Activated CD4-positive, alpha-beta memory T cell treated with anti-CD3 and anti-CD28 coated beads for 36 hours (primary cell): ENCODE measurements at regions not wholly inside any gene's neighbourhood (a gene's known extent, or its start where the extent isn't known, plus 50 kb on each side); places are given as distances from the start of the nearest gene placed in this dataset.
"Not testable (repeated sequence)": the region's sequence is repeated elsewhere in the genome, so short reads cannot be mapped to it uniquely, and the experiment has no call there.

Experiments
- CTCF ChIA-PET: fragments of 350-600 bp; sonication (Branson Sonifier 250); formaldehyde crosslinking; loops from one replicate; lab custom pipeline; 2021; ENCODE audit warnings: antibody characterized with exemption, inconsistent platforms; lab: Charles Lee
- POLR2A ChIA-PET: fragments of 350-600 bp; sonication (Branson Sonifier 250); formaldehyde crosslinking; loops from one replicate; lab custom pipeline; 2021; ENCODE audit warnings: antibody characterized with exemption; lab: Charles Lee
- DNase-seq: peaks from one replicate; pipeline ENCODE4 v3.0.0-alpha.2; 2020
- H3K27ac Mint-ChIP-seq: one replicate; pipeline ENCODE4 v1.8.0; 2021; ENCODE audit warnings: mixed read lengths
- H3K27me3 Mint-ChIP-seq: one replicate; pipeline ENCODE4 v1.8.0; 2021; ENCODE audit warnings: mixed read lengths
- H3K36me3 Mint-ChIP-seq: one replicate; pipeline ENCODE4 v1.8.0; 2021; ENCODE audit warnings: mixed read lengths
- H3K4me1 Mint-ChIP-seq: one replicate; pipeline ENCODE4 v1.8.0; 2021; ENCODE audit warnings: low read depth, mixed read lengths
- H3K4me3 Mint-ChIP-seq: one replicate; pipeline ENCODE4 v1.8.0; 2021; ENCODE audit warnings: mild to moderate bottlenecking, mixed read lengths
- H3K9me3 Mint-ChIP-seq: one replicate; pipeline ENCODE4 v1.8.0; 2021; ENCODE audit warnings: mixed read lengths
- intact Hi-C: fragments of 100-400 bp; cut with micrococcal nuclease; formaldehyde crosslinking; loops from one replicate; pipeline ENCODE4 v1.15.1; 2023

DNA sequence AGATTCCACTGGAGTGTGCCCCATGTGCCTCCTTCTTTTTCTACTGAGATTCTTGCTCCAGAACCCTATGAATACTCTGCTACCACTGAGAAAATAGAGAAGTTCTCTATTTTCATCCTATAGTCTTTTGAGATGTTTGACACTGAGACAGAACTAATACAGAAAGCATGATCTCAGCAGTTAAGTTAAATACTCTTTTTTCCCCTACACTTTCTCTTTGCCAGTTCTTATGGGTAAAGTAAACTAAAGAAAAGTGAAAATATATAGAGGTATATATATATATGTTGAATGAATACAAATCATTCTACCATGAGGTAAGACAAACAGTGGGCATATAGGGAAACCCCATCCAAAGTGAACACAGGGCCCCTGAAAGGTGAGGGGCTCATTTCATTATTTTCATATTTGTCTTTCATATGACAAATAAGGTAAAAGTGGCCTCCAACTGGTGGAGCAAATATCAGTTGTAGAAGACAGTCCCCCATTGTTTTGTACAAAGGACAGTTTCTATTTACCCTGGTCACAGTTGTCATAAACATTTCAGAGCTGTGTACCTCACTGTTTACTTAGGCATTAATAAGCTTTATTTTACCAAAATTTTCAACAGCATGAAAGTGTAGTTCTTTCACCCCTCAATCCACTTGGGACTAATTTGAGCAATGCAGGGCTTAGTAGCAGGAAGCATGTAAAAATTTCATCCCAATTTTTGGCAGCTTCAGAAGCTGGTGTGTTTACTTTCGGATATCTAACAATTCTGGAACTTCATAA is 188.3 kb upstream of the MARCKS start:
- CTCF ChIA-PET: no interaction called here
- no peak for DNase-seq
- Mint-ChIP-seq H3K27me3 (peaks cover 4% of the 10 kb centered on the region), H3K9me3 (no peaks in the 10 kb centered on the region), H3K4me1 (no peaks in the 10 kb centered on the region), H3K27ac (no peak overlapping the region), H3K4me3 (no peak overlapping the region), H3K36me3 (no peaks in the 10 kb centered on the region)
- POLR2A ChIA-PET: no interaction called here
- intact Hi-C loops: no loop called here

DNA sequence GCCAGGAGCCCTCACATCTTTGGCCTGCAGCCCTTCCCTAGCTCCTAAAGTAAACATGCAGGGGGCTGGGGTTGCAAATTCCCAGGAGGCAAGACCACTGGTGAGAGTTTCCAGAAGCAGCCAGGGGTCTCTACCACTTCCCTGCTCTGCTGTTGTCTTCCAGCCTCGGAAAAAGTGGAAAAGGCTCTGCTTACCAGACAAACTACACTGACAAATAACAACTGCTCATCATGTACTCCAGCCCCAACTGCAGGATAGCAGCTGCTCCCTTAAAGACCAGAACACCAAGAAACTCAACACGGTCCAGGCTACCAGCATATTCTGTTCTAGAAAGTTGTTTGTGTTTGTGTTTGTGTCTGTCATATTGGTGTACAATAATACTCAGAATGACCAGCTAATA is 187.5 kb upstream of the MARCKS start:
- no peak overlapping the region for H3K27ac Mint-ChIP-seq
- no peak overlapping the region for H3K4me3 Mint-ChIP-seq
- DNase-seq: no peak
- H3K4me1 Mint-ChIP-seq: no peaks in the 10 kb centered on the region
- H3K27me3 Mint-ChIP-seq: peaks cover 2% of the 10 kb centered on the region
- ChIA-PET POLR2A (no interaction called here), CTCF (no interaction called here)
- H3K9me3 Mint-ChIP-seq: no peaks in the 10 kb centered on the region
- no peaks in the 10 kb centered on the region for H3K36me3 Mint-ChIP-seq
- intact Hi-C loops: no loop called here

DNA sequence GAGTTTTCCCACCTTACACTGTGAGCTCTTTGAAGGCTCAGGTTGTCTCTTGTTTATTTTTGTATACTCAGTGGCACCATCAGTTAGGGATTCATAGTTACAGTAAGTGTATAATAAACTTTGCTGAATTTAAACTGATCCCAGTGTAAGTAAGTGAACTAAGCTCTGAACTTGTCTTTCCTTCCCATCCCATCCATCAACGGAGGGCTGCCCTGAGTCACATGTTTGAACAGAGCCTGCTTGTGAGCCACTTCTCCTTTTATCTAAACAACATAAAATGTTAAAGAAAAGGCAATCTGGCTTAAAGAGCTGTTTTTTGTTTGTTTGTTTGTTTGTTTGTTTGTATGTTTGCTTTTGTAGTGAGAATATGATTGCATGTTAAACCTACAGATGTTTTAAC is 185.7 kb upstream of the MARCKS start:
- DNase-seq: no peak
- ChIA-PET POLR2A (no interaction called here), CTCF (no interaction called here)
- Mint-ChIP-seq H3K4me1 (no peaks in the 10 kb centered on the region), H3K9me3 (no peaks in the 10 kb centered on the region), H3K27ac (no peak overlapping the region), H3K36me3 (no peaks in the 10 kb centered on the region), H3K4me3 (no peak overlapping the region), H3K27me3 (no peaks in the 10 kb centered on the region)
- intact Hi-C loops: no loop called here

DNA sequence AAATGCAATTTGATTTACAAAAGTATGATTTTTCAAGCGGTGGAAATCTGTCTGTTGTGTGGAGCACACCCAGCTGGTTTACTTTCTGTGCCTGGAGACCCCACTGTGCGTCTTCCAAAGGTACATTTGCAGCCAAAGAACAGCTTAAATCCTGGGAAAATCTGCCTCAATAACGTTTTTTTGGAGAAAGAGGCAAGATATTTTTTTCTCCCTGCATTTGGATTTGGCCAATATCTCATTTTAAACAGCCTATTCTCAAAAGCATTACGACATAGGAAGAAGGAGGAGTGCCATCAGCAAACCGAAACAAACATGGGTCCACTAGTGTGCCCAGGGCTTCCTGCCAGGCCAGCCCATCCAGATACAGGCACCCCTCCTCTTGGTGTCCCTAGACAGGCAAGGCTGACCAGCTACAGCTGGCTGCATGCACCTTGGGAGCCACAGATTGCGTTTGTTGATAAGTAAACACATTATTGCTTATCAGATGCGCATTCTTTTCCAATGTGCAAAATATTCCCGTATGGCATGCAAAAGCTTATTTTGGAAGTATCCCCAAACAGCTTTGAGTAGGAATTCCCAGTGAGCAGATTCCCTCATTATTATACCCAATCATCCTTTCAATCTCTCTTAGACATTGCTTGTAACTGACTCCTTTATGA is 184.5 kb upstream of the MARCKS start:
- no peaks in the 10 kb centered on the region for H3K27me3 Mint-ChIP-seq
- H3K4me3 Mint-ChIP-seq: no peak overlapping the region
- H3K9me3 Mint-ChIP-seq: no peaks in the 10 kb centered on the region
- H3K27ac Mint-ChIP-seq: no peak overlapping the region
- CTCF ChIA-PET: interaction anchor here (1.0 kb wide), 1 partner anchor 12 kb away, joined by 3 read pairs; no protein-coding TSS in a partner anchor
- intact Hi-C loops: no loop called here
- POLR2A ChIA-PET: no interaction called here
- no peaks in the 10 kb centered on the region for H3K36me3 Mint-ChIP-seq
- H3K4me1 Mint-ChIP-seq: no peaks in the 10 kb centered on the region
- DNase-seq: no peak

DNA sequence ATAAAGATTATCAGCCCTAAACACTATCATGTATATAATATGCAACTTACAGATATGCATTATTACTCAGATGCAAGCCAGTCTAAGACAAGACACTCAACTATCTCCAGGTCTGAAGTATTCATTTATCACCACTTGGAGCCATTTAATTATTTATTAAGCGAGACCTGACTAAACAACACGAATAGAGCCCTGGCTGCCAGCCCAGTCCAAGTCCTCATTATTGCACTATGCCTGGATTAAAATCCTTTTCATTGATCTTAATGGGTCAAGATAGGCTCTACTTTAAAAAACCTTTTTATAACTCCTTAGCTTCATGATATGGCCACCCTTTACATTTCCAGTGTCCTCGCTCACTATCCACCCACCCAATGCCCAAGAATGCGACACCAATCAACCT is 183.1 kb upstream of the MARCKS start:
- ChIA-PET CTCF (no interaction called here), POLR2A (no interaction called here)
- Mint-ChIP-seq H3K9me3 (no peaks in the 10 kb centered on the region), H3K27me3 (peaks cover 4% of the 10 kb centered on the region), H3K36me3 (no peaks in the 10 kb centered on the region), H3K4me1 (no peaks in the 10 kb centered on the region), H3K27ac (no peak overlapping the region), H3K4me3 (no peak overlapping the region)
- no peak for DNase-seq
- intact Hi-C loops: no loop called here

DNA sequence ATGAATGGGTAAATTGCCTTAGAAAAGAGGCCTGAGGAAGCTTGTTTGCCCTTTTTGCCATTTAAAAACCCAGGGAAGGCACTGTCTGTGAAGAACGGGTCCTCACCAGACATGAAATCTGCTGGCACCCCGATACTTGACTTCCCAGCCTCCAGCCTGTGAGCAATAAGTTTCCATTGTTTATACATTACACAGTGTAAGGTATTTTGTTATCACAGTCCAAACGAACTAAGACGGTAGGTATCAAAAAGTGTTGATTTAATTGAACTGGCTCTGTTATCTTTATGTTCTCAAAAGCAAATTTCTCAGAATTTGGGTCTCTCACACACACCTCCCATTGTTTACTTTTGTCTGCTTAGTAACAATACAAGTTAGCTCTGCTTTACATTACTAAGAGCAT is 181.1 kb upstream of the MARCKS start:
- no peak overlapping the region for H3K4me3 Mint-ChIP-seq
- CTCF ChIA-PET: no interaction called here
- no peak overlapping the region for H3K27ac Mint-ChIP-seq
- intact Hi-C loops: no loop called here
- H3K36me3 Mint-ChIP-seq: no peaks in the 10 kb centered on the region
- POLR2A ChIA-PET: no interaction called here
- H3K4me1 Mint-ChIP-seq: no peaks in the 10 kb centered on the region
- peaks cover 13% of the 10 kb centered on the region for H3K27me3 Mint-ChIP-seq
- H3K9me3 Mint-ChIP-seq: no peaks in the 10 kb centered on the region
- no peak for DNase-seq

DNA sequence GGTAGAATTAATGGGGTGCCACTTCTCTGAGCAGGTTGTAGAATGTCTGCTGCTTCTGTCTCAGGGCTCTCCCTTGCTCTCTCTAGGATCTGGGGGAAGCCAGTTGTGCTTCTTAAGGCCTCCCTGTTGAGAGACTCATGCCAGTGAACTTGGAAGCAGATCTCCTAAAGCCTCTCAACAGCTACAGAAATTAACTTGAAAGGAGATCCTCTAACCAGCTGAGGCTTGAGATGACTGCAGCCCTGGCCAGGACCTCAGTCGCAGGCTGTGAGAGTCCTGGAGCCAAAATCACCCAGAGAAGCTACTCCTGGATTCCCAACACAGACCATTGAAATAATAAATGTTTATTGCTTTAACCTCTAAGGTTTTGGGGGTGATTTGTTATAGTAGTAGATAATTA is 180.2 kb upstream of the MARCKS start:
- Mint-ChIP-seq H3K4me3 (no peak overlapping the region), H3K36me3 (no peaks in the 10 kb centered on the region), H3K27ac (no peak overlapping the region), H3K27me3 (peaks cover 13% of the 10 kb centered on the region), H3K9me3 (no peaks in the 10 kb centered on the region), H3K4me1 (no peaks in the 10 kb centered on the region)
- DNase-seq: no peak
- ChIA-PET POLR2A (no interaction called here), CTCF (no interaction called here)
- intact Hi-C loops: no loop called here

DNA sequence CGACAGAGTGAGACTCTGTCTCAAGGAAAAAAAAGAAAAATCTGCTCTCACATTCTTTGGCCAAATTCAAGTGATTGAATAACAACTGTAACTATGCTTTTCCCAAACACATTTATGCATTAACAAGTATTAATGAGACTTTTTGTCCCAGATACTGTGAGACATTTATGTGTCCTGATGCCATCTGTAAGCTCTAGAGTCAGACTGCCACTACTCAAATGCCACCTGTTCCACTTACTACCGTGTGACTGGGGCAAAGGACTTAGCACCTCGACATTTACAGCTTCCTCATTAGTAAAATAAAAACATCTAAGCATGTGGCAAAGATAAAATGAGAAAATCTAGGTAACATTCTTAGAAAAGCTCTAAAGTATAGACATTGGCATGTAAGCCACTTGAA is 178.1 kb upstream of the MARCKS start:
- ChIA-PET POLR2A (no interaction called here), CTCF (no interaction called here)
- peaks cover 13% of the 10 kb centered on the region for H3K27me3 Mint-ChIP-seq
- intact Hi-C loops: no loop called here
- H3K4me1 Mint-ChIP-seq: no peaks in the 10 kb centered on the region
- no peak overlapping the region for H3K4me3 Mint-ChIP-seq
- no peak overlapping the region for H3K27ac Mint-ChIP-seq
- no peak for DNase-seq
- H3K9me3 Mint-ChIP-seq: no peaks in the 10 kb centered on the region
- H3K36me3 Mint-ChIP-seq: no peaks in the 10 kb centered on the region

DNA sequence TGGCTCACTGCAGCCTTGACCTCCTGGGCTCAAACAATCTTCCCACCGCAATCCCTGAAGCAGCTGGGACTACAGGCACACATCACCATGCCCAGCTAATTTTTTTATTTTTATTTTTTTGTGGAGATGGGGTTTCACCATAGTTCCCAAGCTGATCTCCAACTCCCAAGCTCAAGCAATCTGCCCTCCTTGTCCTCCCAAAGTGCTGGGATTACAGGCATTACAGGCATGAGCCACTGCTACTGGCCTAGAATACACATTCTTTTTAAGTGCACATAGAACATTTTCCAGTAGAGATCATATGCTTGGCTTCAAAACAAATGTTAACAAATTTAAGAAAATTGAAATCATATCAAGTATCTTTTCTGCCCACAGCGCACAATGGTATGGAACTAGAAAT is 176.8 kb upstream of the MARCKS start:
- ChIA-PET POLR2A (no interaction called here), CTCF (no interaction called here)
- H3K9me3 Mint-ChIP-seq: no peaks in the 10 kb centered on the region
- no peaks in the 10 kb centered on the region for H3K4me1 Mint-ChIP-seq
- H3K36me3 Mint-ChIP-seq: no peaks in the 10 kb centered on the region
- DNase-seq: no peak
- H3K27me3 Mint-ChIP-seq: peaks cover 13% of the 10 kb centered on the region
- no peak overlapping the region for H3K4me3 Mint-ChIP-seq
- intact Hi-C loops: no loop called here
- no peak overlapping the region for H3K27ac Mint-ChIP-seq

DNA sequence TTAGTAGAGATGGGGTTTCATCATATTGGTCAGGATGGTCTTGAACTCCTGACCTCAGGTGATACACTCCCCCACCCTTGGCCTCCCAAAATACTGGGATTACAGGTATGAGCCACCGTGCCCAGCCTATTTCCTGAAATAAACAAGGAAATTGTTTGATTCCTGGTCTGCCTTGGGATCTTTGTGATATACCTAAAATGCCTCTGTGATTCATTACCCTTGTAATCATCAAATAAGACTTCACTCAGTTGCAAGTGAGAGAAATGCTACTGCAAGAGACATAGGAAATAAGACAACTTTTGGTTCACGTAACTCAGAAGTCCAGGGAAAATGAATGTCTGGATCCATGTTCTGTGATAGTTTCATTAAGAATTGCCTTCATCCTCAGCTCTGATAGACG is 173.2 kb upstream of the MARCKS start:
- no peak overlapping the region for H3K4me3 Mint-ChIP-seq
- no peaks in the 10 kb centered on the region for H3K9me3 Mint-ChIP-seq
- H3K4me1 Mint-ChIP-seq: no peaks in the 10 kb centered on the region
- ChIA-PET CTCF (no interaction called here), POLR2A (no interaction called here)
- no peaks in the 10 kb centered on the region for H3K36me3 Mint-ChIP-seq
- intact Hi-C loops: no loop called here
- no peak overlapping the region for H3K27ac Mint-ChIP-seq
- no peak for DNase-seq
- peaks cover 10% of the 10 kb centered on the region for H3K27me3 Mint-ChIP-seq

DNA sequence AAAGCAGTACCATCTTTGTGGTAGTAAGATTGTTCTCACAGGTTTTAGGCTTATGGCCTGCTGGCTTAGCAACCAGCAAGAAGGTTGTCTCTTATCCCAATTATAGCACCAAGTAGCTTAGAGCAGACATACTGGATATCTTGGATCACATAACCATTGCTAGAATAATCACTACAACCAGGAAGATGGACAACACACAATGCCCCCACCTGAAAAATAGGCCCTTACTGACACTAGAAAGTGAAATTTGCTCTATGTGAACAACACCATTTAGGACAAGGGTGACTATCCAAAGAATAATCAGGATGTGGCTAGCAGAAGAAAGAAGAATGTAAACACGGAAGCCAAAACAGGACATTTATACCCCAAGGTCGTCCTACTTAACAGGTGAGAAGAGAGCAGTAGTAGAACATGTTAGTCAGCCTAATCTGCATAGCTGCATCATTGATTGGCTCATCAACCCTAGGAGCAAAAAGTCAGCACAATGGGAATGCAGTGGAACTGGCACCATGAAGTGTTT is 172.7 kb upstream of the MARCKS start:
- Mint-ChIP-seq H3K27me3 (peaks cover 5% of the 10 kb centered on the region), H3K36me3 (no peaks in the 10 kb centered on the region), H3K4me1 (no peaks in the 10 kb centered on the region), H3K4me3 (no peak overlapping the region), H3K9me3 (no peaks in the 10 kb centered on the region), H3K27ac (no peak overlapping the region)
- ChIA-PET POLR2A (no interaction called here), CTCF (no interaction called here)
- intact Hi-C loops: no loop called here
- DNase-seq: no peak

DNA sequence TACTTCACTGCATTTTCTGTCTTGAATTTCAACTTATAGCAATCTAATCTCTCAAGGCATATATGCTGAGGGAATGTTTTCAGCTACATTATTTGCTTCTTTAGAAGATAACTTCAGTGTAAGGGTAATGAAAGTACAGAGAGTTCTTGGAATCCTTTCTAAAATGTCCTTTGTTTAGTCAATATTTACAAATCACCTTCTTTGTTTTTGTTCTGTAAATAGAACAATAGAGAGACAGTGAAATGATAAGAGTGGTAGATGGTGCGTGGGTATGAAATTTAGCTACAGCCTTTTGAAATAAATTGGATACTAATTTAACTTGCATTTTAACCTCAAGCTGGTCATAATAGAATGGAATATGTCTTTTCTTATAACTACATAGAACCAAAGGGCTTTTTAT is 171.1 kb upstream of the MARCKS start:
- Mint-ChIP-seq H3K27me3 (no peaks in the 10 kb centered on the region), H3K27ac (no peak overlapping the region), H3K36me3 (no peaks in the 10 kb centered on the region), H3K4me1 (no peaks in the 10 kb centered on the region), H3K9me3 (no peaks in the 10 kb centered on the region), H3K4me3 (no peak overlapping the region)
- ChIA-PET POLR2A (no interaction called here), CTCF (no interaction called here)
- no peak for DNase-seq
- intact Hi-C loops: no loop called here

DNA sequence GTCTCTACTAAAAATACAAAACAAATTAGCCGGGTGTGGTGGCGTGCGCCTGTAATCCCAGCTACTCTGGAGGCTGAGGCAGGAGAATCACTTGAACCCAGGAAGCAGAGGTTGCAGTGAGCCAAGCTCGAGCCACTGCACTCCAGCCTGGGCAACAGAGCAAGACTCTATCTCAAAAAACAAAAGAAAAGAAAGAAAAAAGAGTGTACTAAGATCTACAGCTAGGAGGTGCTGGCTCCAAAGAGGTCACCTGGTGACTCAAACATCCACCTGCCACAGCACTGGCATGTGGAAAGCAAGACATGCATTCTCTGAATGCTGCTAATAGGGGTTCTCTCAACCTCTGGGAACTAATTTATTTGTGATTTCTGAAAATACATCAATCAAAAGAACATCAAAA is 167.5 kb upstream of the MARCKS start:
- intact Hi-C loops: loop anchor here (1.0 to 5.0 kb wide), 2 partner anchors 58 to 168 kb away; partner anchors contain the start of gene MARCKS
- CTCF ChIA-PET, DNase-seq, H3K4me3 Mint-ChIP-seq, H3K36me3 Mint-ChIP-seq, H3K9me3 Mint-ChIP-seq, H3K27me3 Mint-ChIP-seq, H3K4me1 Mint-ChIP-seq, POLR2A ChIA-PET, H3K27ac Mint-ChIP-seq: not testable (repeated sequence)
